SK-N-SH (cell line): ENCODE measurements at regions not wholly inside any gene's neighbourhood (a gene's known extent, or its start where the extent isn't known, plus 50 kb on each side); places are given as distances from the start of the nearest gene placed in this dataset.
"Not testable (repeated sequence)": the region's sequence is repeated elsewhere in the genome, so short reads cannot be mapped to it uniquely, and the experiment has no call there.

ENCODE experiments used
- CTCF ChIA-PET: fragments of 300-600, 350-600 bp; formaldehyde crosslinking; extraction: SDS; loops from one replicate; lab custom pipeline; 2021; lab: Yijun Ruan, JAX
- POLR2A ChIA-PET: fragments of 350-600 bp; sonication (Branson Sonifier 250); formaldehyde crosslinking; extraction: SDS; loops from one replicate; lab custom pipeline; 2020; ENCODE audit warnings: antibody characterized with exemption, inconsistent platforms; lab: Yijun Ruan, JAX
- DNase-seq: peaks from one replicate; pipeline ENCODE4 v3.0.0; 2012
- H2AFZ ChIP-seq: fragments of 200-600 bp; sonication (generic); 2 replicates; pipeline ENCODE4 v1.8.1; 2016; ENCODE audit warnings: antibody characterized with exemption, mild to moderate bottlenecking, low read depth
- H3F3A ChIP-seq: fragments of 200-600 bp; sonication (generic); replicated peaks from 2 replicates; pipeline ENCODE3; 2016; ENCODE audit warnings: antibody characterized with exemption, mild to moderate bottlenecking; ENCODE audit not compliant: insufficient read depth
- H3K27ac ChIP-seq, 2 experiments: fragments of 200-500 bp in 1 of 2; fragments of 200-600 bp in 1 of 2; sonication (Bioruptor generic) in 1 of 2; sonication (generic), shearing (Covaris generic) in 1 of 2; 2 replicates each; pipeline versions ENCODE4 v1.5.1 to v1.6.1; 2014 to 2016; ENCODE audit warnings: low read depth in 2 of 2, inconsistent platforms in 1 of 2, low read length in 1 of 2, mild to moderate bottlenecking in 1 of 2, mixed read lengths in 1 of 2
- H3K27me3 ChIP-seq: fragments of 200-600 bp; sonication (generic), shearing (Covaris generic); 2 replicates; pipeline ENCODE4 v1.6.1; 2016; ENCODE audit warnings: mixed run types; ENCODE audit not compliant: insufficient read depth
- H3K36me3 ChIP-seq, 2 experiments: fragments of 200-500 bp in 1 of 2; fragments of 200-600 bp in 1 of 2; sonication (Bioruptor generic) in 1 of 2; sonication (generic) in 1 of 2; replicated peaks in 1 of 2; 2 replicates each; pipeline versions ENCODE3 to v1.5.1; 2014 to 2016; ENCODE audit warnings: low read length in 1 of 2, mild to moderate bottlenecking in 1 of 2; ENCODE audit not compliant: insufficient read depth in 2 of 2, control insufficient read depth in 1 of 2
- H3K4me1 ChIP-seq, 2 experiments: fragments of 200-500 bp in 1 of 2; fragments of 200-600 bp in 1 of 2; sonication (Bioruptor generic) in 1 of 2; sonication (generic), shearing (Covaris generic) in 1 of 2; 2 replicates each; pipeline versions ENCODE4 v1.5.1 to v1.6.1; 2014 to 2016; ENCODE audit warnings: low read depth in 1 of 2, low read length in 1 of 2, mixed run types in 1 of 2; ENCODE audit not compliant: insufficient read depth in 2 of 2, control insufficient read depth in 1 of 2
- H3K4me2 ChIP-seq: fragments of 200-600 bp; sonication (generic), shearing (Covaris generic); 2 replicates; pipeline ENCODE4 v1.6.1; 2017; ENCODE audit warnings: mixed run types
- H3K4me3 ChIP-seq, 2 experiments: fragments of 200-500 bp in 1 of 2; fragments of 200-600 bp in 1 of 2; sonication (Bioruptor generic) in 1 of 2; sonication (generic), shearing (Covaris generic) in 1 of 2; 2 replicates each; pipeline versions ENCODE4 v1.5.1 to v1.8.1; 2014 to 2016; ENCODE audit warnings: low read depth in 2 of 2, inconsistent platforms in 1 of 2, low read length in 1 of 2, mild to moderate bottlenecking in 1 of 2, mixed read lengths in 1 of 2, moderate library complexity in 1 of 2
- H3K79me2 ChIP-seq: fragments of 200-600 bp; sonication (generic); 2 replicates; pipeline ENCODE4 v1.8.1; 2017; ENCODE audit warnings: mild to moderate bottlenecking; ENCODE audit not compliant: insufficient read depth
- H3K9ac ChIP-seq: fragments of 200-600 bp; sonication (generic); 2 replicates; pipeline ENCODE4 v1.6.1; 2017; ENCODE audit warnings: mixed run types
- H3K9me2 ChIP-seq: fragments of 200-600 bp; sonication (generic); 2 replicates; pipeline ENCODE4 v1.6.1; 2017; ENCODE audit warnings: mixed run types
- H3K9me3 ChIP-seq: fragments of 200-600 bp; sonication (generic); 2 replicates; pipeline ENCODE4 v1.6.1; 2017; ENCODE audit warnings: mixed run types, mild to moderate bottlenecking, moderate library complexity
- H4K20me1 ChIP-seq: fragments of 200-600 bp; sonication (generic); 2 replicates; pipeline ENCODE4 v1.6.1; 2017; ENCODE audit warnings: mild to moderate bottlenecking, mixed run types; ENCODE audit not compliant: insufficient read depth
- FOSL2 ChIP-seq: IDR thresholded peaks from 2 replicates; pipeline ENCODE4 v1.4.0; 2012; ENCODE audit warnings: low read depth, mild to moderate bottlenecking, moderate library complexity, borderline replicate concordance
- FOXM1 ChIP-seq: IDR thresholded peaks from 2 replicates; pipeline ENCODE4 v1.4.0; 2012; ENCODE audit warnings: low read depth, mild to moderate bottlenecking
- GATA2 ChIP-seq: sonication (generic); formaldehyde crosslinking; IDR thresholded peaks from 2 replicates; pipeline ENCODE4 v1.5.0; 2020; ENCODE audit warnings: mild to moderate bottlenecking, missing genetic modification reagents
- NFIC ChIP-seq: IDR thresholded peaks from 2 replicates; pipeline ENCODE4 v1.4.0; 2012; ENCODE audit warnings: borderline replicate concordance
- SMC3 ChIP-seq: IDR thresholded peaks from 2 replicates; pipeline ENCODE4 v1.6.1; 2012; ENCODE audit warnings: low read depth, low read length, improper control_type of control experiment
- WGBS: methylation state at CpG from one replicate; pipeline ENCODE4 v1.1.6; 2017; ENCODE audit warnings: low lambda C conversion rate; 5-methylcytosine and 5-hydroxymethylcytosine counted together
- TF ChIP-seq, protein P1 (sequence below): IDR thresholded peaks from 2 replicates; pipeline ENCODE4 v1.4.0; 2012; ENCODE audit warnings: low read depth
- TF ChIP-seq, protein P2 (sequence below): IDR thresholded peaks from 2 replicates; pipeline ENCODE4 v1.4.0; 2012; ENCODE audit warnings: low read depth, borderline replicate concordance

DNA sequence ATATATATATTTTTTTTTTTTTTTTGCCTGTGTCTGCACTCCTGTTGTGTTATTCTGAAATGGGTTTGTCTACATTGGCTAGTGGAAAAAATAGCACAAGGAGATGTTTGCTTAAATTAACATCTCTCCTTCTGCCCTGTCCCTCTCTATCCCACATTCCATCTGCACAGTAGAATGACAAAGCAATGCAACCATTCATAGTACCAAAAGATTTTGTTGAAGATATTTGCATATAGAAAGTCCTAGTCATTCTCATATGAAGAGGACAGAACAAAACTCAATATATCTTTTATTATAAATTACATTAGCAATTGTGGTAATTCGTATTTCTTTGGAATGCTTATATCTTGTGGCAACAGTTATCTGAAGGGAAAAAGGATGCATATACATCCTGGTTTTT is 88.3 kb upstream of the AGA start:
- ChIA-PET POLR2A (no interaction called here), CTCF (no interaction called here)
- H3K9ac ChIP-seq, result no peak overlapping the region
- H3K4me1 ChIP-seq, result no peaks in the 10 kb centered on the region
- H3K27me3 ChIP-seq, result no peaks in the 10 kb centered on the region
- no peaks in the 10 kb centered on the region for H3K79me2 ChIP-seq
- DNase-seq, result no peak
- TF ChIP-seq GATA2 (CRISPR knock-in tag) (no peak), FOXM1 (no peak)
- TF ChIP-seq, protein P1, sequence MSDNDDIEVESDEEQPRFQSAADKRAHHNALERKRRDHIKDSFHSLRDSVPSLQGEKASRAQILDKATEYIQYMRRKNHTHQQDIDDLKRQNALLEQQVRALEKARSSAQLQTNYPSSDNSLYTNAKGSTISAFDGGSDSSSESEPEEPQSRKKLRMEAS, result no peak
- H3F3A ChIP-seq, result no peaks in the 10 kb centered on the region
- no peak overlapping the region for H2AFZ ChIP-seq
- WGBS, result 56% methylated on average over 1 of the region's 1 CpG
- H3K36me3 ChIP-seq, result no peaks in the 10 kb centered on the region
- H3K9me2 ChIP-seq, result no peaks in the 10 kb centered on the region
- H3K4me2 ChIP-seq, result no peak overlapping the region
- H3K9me3 ChIP-seq, result no peaks in the 10 kb centered on the region
- no peaks in the 10 kb centered on the region for H4K20me1 ChIP-seq
- no peak overlapping the region for H3K4me3 ChIP-seq
- no peak overlapping the region for H3K27ac ChIP-seq

DNA sequence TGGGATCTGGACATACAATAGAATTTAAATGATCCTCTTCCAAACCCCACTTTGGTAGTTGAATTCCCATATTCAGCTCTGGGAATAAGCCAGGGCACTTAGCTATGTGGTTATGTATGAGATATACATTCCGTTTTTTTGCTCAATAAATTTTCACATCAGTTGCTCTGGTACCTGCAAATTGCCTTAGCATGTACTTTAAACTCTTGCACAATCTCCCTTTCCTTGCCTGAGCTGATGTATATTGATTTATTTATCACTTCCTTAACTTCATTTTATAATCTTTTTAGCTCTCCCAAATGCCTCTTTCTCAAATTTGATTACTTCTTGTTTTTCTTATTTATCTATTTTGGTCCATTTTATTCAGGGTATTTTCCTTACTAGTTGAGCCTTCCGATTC is 90.1 kb upstream of the AGA start:
- 51% methylated on average over 2 of the region's 2 CpGs for WGBS
- Histone ChIP-seq H4K20me1 (no peaks in the 10 kb centered on the region), H3K27me3 (no peaks in the 10 kb centered on the region), H2AFZ (no peak overlapping the region), H3K9me3 (no peaks in the 10 kb centered on the region), H3K36me3 (no peaks in the 10 kb centered on the region), H3K9ac (no peak overlapping the region), H3K27ac (no peak overlapping the region), H3K9me2 (no peaks in the 10 kb centered on the region), H3K4me1 (no peaks in the 10 kb centered on the region), H3F3A (no peaks in the 10 kb centered on the region), H3K79me2 (no peaks in the 10 kb centered on the region), H3K4me3 (no peak overlapping the region), H3K4me2 (no peak overlapping the region)
- TF ChIP-seq, protein P1, result no peak
- TF ChIP-seq NFIC (no peak), FOSL2 (no peak), SMC3 (no peak)
- TF ChIP-seq, protein P2, sequence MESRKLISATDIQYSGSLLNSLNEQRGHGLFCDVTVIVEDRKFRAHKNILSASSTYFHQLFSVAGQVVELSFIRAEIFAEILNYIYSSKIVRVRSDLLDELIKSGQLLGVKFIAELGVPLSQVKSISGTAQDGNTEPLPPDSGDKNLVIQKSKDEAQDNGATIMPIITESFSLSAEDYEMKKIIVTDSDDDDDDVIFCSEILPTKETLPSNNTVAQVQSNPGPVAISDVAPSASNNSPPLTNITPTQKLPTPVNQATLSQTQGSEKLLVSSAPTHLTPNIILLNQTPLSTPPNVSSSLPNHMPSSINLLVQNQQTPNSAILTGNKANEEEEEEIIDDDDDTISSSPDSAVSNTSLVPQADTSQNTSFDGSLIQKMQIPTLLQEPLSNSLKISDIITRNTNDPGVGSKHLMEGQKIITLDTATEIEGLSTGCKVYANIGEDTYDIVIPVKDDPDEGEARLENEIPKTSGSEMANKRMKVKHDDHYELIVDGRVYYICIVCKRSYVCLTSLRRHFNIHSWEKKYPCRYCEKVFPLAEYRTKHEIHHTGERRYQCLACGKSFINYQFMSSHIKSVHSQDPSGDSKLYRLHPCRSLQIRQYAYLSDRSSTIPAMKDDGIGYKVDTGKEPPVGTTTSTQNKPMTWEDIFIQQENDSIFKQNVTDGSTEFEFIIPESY, result no peak
- no peak for DNase-seq
- ChIA-PET POLR2A (no interaction called here), CTCF (no interaction called here)

DNA sequence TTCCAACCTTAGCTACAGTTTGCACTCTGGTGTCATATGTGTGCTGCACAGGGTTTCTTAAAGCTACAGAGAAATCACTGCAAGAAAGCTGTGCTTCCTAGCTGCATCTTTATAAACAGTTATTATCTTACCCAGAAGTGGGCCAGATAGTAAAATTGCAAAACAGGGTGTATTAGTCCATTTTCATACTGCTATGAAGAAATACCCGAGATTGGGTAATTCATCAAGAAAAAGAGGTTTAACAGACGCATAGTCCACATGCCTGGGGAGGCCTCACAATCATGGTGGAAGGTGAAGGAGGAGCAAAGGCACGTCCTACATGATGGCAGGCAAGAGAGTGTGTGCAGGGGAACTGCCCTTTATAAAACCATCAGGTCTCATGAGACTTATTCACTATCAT is 92.6 kb upstream of the AGA start:
- H3K79me2 ChIP-seq, DNase-seq, H3K4me3 ChIP-seq, H3K9ac ChIP-seq, H3K27me3 ChIP-seq, H2AFZ ChIP-seq, H3K4me1 ChIP-seq, POLR2A ChIA-PET, H3K9me3 ChIP-seq, H3K9me2 ChIP-seq, CTCF ChIA-PET, H3F3A ChIP-seq, H3K4me2 ChIP-seq, H4K20me1 ChIP-seq, H3K36me3 ChIP-seq, H3K27ac ChIP-seq: not testable (repeated sequence)
- 56% methylated on average over 3 of the region's 3 CpGs for WGBS
